Body of pancreas (tissue), 4 donors: ENCODE measurements at regions not wholly inside any gene's neighbourhood (a gene's known extent, or its start where the extent isn't known, plus 50 kb on each side); places are given as distances from the start of the nearest gene placed in this dataset.

ENCODE experiments used
- CTCF ChIP-seq, 7 experiments: fragments of 450-650 bp in 4 of 7; fragments of 200-600 bp in 3 of 7; sonication (generic) in 3 of 7; IDR thresholded peaks; one replicate each; pipeline ENCODE4 v1.5.1; 2016 to 2019; ENCODE audit warnings: antibody characterized with exemption in 7 of 7
- POLR2A ChIP-seq, 3 donors: fragments of 450-650 bp; IDR thresholded peaks; one replicate each; pipeline ENCODE4 v1.6.1; 2016; ENCODE audit warnings: antibody characterized with exemption in 3 of 3, mild to moderate bottlenecking in 2 of 3

DNA sequence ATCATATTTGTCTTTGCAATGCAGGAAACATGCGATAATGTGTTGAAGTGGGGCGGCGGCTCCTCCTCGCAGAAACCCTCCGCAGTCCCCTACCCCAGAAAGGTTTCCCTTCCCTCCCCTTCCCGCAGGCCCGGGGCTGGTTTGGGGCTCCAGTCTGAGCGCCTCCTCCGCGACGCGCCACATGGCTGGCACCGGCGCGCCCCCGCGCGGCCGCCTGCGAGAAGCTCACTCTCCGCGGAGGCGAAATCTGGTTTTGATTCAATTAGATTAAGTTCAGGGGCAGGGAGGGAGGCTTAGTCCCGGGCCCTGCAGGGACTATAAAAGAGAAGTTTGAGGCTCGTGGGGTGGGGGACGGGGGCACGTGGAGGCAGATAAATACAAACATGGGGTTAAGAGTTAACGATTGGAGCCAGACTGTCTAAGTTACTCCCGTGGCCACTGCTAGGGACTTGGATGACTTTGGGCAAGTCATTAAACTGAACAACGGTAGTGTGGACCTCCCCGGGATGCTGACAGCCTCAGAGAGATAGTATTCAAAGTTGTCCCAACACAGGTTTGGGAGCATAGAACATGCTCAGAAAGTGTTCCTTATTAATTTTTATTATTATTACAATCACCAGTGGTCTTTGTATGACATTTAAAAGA, 69.4 kb downstream of the MSX2 start:
- peak; percentile 62 to 89 (median 79) for TF ChIP-seq CTCF (IDR thresholded peaks at IDR 0.05)
- no peak for TF ChIP-seq POLR2A (IDR thresholded peaks at IDR 0.05)
